HG03060 (cell line): ENCODE measurements at regions not wholly inside any gene's neighbourhood (a gene's known extent, or its start where the extent isn't known, plus 50 kb on each side); places are given as distances from the start of the nearest gene placed in this dataset.
"Not testable (repeated sequence)": the region's sequence is repeated elsewhere in the genome, so short reads cannot be mapped to it uniquely, and the experiment has no call there.

ENCODE experiments used
- ATAC-seq: cut with Tn5 transposase; IDR thresholded peaks from one replicate; pipeline ENCODE4 v1.9.1; 2021; ENCODE audit warnings: low read depth, moderate number of reproducible peaks; ENCODE audit not compliant: unreplicated experiment

DNA sequence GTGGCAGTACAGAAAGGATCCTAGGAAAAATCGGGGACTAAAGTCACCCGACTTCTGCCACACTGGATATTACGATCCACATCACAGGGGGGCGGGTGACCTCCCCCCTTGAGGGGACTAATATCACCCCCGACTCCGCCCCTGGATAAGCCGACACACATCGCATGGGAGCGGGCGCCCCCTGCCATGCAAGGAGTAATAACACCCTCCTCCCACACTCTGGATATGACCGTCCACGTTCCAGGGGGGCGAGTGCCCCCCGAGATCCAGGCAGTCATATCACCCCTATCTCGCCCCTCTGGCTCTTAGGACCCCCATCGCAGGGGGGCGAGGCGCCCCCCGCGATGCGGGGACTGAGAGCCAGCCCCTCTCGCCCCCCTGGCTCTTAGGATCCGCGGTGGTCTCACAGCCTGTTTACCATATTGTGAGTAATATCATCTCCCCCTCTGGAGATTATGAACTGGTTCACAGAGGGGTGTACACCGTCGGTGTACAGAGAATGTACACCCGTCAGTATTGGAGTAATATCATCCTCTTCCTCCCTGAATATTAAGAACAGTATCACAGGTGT is 423.0 kb downstream of the DIRAS2 start:
- ATAC-seq = no peak

DNA sequence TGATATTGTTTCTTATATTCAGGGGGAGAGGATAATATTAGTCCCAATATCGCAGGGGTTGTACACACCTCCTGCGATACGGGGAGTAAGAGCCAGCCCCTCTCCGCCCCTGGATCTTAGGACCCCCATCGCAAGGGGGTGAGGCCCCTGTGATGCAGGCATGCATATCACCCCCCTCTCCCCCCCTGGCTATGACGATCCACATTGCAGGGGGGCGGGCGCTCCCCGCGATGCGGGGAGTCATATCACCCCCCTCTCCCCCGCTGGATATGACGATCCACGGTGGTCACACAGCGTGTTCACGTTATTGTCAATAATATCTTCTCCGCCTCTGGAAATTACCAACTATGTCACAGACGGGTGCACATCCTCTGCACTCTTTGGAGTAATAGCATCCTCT is 420.7 kb downstream of the DIRAS2 start:
- not testable (repeated sequence) for ATAC-seq

DNA sequence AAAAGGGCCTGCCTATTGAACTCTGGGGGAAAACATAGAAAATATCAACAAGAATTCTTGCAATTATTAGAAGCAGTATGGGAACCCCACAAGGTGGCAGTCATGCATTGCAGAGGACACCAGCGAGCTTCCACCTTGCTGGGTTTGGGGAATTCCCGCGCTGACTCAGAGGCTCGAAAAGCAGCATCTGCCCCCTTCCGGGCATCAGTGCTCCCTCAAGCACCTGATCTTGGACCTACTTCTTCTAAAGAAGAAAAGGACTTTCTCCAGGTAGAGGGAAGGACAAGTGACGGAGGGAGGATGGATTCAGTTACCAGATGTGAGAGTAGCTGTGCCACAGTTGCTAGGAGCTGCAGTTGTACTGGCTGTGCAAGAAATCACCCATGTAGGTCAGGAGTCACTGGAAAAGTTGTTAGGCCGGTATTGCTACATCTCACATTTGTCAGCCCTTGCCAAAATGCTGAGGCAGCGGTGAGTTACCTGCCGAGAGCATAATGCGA is 415.7 kb downstream of the DIRAS2 start:
- not testable (repeated sequence) for ATAC-seq

DNA sequence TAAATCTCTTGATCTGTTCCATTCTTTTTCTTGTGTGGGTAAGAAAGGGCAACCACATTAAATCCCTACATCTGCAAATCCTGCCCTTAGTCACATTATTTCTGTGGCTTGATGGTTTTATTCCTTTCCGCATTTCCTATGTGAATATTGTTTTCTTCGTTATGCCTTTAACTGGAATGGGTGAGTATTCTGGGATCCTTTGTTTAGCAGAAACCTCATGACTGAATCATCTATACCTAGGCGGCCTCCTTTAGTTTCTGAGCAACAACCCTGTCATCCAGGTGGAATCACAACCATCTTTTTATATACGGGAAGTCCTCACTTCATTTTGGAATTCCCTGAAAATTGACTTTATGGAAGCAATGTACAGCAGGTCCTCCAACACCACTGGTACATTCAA is 409.5 kb downstream of the DIRAS2 start:
- ATAC-seq = not testable (repeated sequence)

DNA sequence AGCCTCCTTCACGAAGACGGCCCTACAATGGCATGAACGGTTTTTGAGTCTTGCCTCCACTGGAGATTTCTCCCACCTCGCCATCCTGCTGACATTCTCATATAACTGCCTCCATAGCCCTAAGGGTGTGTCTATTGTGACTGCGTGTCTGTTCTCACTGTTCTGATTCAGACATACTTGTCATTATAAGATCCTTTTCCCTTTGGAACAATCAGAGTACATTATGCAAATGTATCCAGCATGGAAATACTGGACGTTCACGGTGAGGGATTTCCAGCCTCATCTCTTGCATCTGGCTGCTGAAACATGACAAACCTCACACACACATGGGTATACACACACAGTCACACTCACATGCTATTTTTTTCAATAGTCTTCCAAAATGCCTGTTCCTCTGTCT is 402.1 kb downstream of the DIRAS2 start:
- no peak for ATAC-seq

DNA sequence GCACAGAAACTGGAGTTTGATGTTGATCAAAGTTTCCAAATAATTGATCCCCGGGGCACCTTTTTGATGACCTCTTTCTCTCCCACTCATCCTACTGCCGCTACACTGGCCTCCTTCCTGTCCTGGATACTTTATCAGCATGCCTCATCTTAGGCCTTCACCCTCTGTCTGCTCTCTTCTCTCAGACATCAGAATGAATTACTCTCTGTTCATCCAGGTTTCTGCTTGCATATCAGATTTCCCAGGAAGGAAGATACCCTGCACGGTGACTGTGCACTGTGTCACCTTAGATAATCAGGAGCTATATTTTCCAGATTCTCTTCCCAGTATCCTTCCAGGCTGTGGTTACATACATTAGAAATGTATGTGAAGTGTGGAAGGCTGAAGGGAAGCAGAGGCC is 397.0 kb downstream of the DIRAS2 start:
- no peak for ATAC-seq

DNA sequence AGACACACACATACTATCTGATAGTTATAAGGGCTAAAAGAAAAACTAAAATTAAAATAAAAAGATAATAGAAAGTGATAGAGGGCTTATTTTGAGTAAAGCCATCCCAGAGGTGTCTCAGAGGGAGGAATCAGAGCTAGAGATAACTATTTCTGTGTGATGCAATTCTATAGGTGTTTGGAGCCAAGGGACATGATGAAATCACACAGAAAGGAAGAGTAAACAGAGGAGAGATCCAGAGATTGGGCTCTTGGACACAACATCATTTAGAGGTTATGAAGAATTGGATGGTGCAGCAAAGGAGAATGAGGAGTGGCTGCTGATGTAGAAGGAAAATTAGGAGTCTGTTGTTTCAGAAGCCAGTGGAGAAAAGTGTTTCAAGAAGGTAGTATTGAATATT is 393.5 kb downstream of the DIRAS2 start:
- ATAC-seq = no peak

DNA sequence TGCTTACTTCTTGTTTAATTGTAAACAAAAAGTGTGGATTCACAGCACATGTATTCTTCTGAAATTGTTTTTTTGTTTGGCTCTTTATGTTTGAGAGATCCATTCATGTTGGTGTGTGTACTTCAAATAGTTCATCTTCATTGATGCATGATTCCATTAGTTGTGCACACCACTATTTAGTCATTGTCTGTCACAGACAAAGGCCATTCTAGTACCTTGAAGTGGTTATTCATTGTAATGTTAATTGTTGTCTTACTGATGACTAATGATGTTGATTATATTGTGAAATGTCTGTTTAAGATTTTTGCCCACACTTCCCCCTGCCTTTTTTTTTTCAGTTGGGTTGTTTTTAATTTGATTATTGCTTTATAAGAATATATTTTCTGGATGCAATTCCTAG is 391.3 kb downstream of the DIRAS2 start:
- ATAC-seq = no peak

DNA sequence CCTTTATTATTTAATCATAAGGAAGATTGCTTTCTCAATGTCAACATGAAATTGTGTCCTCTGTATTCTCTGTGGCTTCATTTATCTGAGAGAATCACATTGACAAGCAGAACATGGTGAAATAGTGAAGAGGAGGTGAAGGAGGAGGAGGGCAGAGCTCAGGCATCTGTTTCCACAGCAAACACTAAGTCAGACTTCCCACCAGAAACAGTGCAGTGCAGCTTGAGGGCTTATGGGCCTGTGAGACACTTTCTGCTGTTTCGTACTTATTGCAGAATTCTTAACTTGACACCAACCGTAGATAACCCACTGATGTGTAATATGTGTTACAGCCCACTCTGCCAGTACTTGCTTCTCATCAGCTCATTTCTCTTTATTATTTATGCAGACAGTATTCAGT is 386.3 kb downstream of the DIRAS2 start:
- no peak for ATAC-seq

DNA sequence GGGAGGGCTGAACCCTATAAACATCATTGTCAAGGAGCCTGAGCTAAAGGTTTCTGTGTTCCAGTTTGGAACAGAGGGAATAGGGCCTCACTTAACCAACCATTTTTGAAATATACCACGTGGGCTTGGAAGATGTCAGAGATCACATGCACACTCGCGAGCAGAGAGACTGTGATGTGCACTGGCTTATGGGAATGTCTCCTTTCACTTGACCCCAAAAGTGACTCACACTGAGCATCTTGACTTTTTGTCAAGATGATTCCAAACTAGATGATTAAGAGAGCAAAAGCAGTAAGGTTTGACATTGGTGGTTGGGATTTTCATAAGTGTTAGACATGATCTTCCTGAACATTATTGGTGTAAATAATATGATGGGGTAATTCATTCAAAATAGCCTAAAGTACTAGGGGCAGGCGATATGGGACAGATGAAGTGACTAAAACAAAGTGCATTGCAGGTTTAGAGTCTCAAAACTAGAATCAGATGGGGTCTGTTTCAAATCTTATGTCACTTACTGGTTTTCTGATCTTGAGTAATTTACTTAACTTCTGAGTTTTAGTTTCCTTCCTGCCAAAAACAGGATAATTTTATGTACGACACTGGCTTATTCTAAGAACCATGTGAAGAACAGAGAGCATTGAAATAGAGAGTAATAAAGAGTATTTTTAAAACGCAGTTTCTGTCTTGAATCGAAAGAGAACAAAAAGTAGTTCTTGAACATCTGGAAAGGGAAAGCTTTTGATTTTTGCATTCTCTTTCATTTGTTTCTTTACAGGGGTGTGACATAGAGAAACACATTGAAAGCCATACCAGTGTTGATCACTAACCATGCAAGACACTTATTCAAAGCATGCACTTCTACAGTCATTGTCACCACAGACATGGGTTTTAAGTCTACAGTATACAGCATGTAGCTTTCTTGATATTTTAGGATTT is 383.0 kb downstream of the DIRAS2 start:
- ATAC-seq = no peak

DNA sequence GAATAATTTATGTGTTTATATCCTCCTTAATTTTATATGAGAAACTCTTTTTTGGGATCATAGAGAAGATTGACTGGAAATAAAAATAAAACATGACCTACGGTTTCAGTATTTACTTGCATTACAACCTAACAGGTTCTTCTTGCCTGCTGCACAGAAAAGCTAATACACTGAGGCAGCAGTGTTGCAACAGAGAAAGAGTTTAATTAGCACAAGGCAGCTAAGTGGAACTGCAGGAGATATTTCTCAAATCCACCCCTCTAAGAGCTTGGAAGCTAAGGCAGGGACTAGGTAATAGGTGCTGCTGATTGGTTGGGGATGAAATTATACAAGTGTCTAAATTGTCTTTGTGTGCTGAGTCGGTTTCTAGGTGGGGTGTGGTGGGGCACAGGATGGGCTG is 380.9 kb downstream of the DIRAS2 start:
- no peak for ATAC-seq

DNA sequence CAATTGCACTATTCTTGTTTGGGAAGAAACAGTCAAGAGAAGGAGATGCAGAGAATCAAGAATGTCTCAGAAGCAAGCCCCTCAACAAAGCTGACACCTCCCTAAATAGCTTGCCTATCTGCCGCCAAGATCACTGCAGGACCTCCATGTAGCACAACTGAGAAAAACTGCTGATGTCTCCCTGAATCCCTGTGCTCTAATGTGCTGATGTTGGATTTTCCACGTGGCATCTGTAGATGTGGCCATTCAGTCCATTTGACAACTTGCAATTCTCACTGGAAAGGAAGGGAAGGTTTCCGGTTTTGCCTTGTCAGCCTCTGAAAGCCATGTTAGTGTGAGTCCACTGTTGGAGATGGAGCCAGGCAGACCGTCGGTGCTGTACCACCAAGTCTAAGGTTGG is 374.0 kb downstream of the DIRAS2 start:
- no peak for ATAC-seq

DNA sequence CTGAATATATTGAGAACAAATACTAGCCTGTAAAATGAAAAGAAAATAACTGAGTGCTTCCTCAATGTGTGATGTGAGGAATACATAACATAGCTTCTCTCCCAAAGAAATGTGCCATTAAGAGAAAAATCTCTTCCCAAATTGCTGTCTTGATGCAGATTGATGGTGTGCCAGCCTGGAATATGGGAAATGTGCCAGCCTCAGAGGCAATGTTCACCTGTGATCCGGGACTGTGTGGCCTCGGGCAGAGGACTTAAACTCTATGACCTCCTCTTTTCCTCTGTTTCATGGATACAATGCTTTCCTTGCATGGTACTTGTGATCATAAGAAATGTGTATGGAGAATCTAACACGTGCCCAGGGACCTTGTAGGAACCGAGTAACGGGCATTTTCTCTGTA is 370.9 kb downstream of the DIRAS2 start:
- ATAC-seq = no peak

DNA sequence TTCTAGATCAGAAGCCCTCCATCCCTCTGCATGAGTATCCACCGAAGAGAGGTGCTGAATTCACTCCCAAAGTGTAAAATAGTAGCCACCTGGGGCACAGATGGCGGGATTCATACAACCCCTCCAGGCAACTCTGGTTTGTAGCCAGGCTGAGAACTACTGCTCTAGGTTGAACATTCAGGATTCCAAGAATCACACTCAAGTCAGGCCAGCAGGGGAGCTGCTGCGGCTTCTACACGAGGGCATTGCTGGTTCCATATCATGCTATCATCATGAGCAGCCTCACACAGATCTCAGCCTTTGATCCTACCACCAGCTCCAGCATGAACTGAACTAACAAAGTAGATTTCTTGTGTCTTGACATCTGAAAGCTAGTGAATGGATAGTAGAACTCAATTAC is 367.9 kb downstream of the DIRAS2 start:
- ATAC-seq = no peak

DNA sequence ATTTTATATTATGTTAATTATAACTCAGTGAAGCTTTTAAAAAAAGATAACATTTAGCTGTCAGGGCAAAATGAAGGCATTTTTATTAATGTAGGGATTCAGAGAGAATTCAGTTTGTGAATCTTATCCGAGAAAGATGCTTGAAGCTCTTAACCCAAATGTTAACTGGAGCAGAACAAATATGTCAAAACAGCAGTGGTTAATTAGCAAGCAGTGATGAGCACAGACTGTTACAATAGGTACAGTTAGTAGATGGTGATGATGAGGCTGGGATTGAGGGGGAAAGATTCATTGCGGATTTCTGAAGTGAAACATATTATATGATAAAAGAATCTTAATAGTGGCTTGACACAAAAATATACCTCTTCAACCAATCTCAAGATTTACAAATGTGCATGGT is 356.7 kb downstream of the DIRAS2 start:
- ATAC-seq = no peak

DNA sequence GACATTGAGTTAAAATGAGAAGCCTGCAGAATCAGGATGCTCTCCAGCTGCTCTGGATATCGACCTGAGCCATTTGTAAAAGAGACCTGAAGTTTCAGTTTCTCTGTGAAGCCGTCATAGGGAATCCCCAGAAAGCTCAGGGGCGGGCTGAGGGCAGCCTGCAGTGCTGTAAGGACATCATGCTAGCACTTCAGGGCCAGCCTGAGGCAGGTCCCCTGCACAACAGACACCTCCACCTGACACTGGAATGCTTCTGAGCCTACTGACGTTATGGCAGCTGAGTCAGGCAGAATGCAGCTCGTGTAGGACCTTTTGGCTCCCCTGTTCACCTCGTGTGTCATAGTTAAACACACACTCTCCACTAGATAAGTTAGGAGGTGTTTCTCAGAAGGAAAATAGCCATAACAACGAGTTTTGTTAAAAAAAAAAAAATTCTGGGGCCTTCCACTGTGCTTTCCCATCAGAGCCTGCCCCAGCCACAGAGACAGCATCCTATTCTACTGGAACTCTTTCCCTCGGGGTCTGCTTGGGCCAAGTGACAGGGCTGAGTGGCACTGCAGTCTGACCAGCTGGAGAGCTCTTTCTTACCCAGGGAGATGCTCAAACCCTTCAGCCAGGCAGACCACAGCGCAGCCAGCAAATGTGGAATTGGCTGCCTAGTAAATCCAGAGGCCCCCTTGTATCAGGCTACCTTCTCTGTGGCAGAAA is 354.9 kb downstream of the DIRAS2 start:
- ATAC-seq = no peak

DNA sequence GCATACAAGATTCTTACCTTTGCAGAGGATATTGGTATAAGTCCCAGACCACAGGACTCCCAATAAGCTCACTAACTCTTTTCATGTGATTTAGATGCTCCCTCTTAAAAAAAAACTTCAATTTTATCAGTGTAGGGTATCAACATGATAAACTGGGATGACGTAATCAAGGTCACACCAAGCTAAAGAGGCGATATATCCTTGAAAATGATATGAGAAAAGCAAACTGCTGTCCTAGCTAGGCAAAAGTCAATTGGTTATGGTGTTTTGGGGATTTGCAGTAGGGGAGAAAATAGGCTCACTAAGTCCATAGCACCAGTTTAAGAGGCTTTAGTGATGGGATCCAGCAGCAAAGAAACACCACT is 354.4 kb downstream of the DIRAS2 start:
- ATAC-seq = no peak

DNA sequence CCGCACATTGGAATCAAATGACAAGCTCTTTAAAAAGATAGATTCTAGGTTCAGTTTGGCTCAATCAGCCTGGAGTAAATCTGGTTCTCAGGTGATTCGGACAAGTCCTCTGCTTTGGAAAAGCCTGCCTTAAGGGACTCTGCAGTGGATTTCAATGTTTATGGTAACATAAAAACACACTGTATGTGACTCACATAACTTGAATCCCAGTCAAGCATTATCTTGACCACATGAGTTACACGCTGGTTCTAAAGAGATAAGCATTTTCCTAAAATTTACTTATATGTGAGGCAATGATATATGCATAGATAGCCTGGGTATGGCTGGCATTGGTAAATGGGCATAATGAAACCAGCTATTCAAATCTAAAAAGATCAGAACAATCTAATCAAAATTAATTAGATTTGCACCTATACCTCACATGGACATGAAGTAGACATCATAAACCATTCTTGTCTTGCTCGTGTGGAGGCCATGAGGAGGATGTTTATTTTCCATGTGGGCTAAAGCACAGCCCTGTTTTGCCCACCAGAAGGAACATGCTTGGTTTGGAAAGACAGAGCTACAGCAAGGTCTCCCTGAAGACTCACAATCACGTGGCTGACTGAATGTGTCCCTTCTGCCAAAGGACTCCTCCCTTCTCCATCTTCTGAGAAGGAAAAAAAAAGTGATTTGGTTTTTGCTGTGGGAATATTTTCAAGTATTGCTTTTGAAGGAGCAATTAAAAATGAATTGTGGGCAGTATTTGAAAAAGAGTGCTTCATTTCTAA is 351.7 kb downstream of the DIRAS2 start:
- ATAC-seq = no peak

DNA sequence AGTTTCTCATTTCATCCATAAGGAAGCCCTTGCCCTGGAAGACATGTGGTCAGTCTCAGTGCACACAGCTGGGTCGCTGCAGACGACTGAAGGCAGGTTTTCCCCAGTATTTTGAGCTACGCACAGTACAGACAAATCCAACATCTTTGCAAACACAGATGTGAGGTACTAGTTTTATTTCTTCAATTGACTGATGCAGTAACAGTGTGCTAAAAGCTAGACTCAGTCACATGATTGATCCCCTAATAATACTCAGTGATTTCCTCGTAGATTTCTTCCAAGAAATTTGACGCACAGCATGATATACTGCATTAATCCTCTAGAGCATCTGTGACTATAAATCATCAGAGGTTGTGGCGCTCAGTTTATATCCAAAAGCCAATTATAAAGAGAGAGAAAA is 346.1 kb downstream of the DIRAS2 start:
- no peak for ATAC-seq

DNA sequence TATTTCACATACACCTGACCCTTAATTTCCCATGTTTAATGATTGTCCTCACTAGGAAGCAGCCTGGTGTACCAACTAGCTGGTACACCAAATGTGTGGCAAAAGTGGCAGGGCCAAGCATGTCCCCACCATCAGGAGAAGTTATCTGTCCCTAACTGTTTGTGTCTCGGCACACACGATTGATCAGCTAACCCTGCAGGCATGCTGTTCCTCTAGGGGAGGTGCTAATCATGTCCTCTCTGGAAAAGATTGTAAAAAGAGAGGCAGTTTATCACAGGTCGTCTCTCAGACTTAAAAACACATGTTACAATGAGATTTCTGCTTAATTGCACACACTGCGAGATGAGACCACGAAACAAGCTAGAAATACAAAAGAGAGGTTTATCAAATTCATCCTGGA is 342.7 kb downstream of the DIRAS2 start:
- no peak for ATAC-seq
